H54 (cell line): ENCODE measurements at regions not wholly inside any gene's neighbourhood (a gene's known extent, or its start where the extent isn't known, plus 50 kb on each side); places are given as distances from the start of the nearest gene placed in this dataset.
A peak's percentile ranks its signal among the peaks of the same experiment; 100 is the strongest.

Experiments
- DNase-seq: peaks from one replicate; pipeline ENCODE4 v3.0.0; 2011; ENCODE audit warnings: low spot score, mixed read lengths; ENCODE audit not compliant: insufficient read length
- FAIRE-seq: peaks from 3 replicates; lab custom pipeline; 2011; peaks lifted over from hg19 to GRCh38; lab: Jason Lieb, UNC
- POLR2A ChIP-seq: IDR thresholded peaks from 2 replicates; pipeline ENCODE4 v1.6.1; 2011; ENCODE audit warnings: low read depth, mild to moderate bottlenecking, low read length

DNA sequence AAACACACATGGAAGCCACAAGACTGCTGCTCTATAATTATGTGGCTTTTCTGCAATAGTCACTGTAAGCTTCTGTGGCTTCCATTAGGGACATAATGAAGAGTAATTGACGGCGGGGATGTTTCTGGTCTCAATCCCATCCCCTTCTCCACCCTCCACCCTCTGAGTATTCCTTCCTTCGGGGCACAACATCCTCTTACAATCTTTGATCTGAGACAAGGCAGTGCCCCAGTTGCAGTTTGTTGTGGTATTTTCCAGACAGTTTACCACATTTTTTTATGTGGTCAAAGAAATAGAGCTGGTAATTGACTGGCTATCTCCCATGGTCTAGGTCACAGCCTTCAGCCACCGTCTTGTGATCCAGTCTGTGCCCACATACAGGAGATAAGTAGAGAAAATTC, 277.7 kb downstream of the NR2F1-AS1 start:
- FAIRE-seq, result no peak
- no peak for TF ChIP-seq POLR2A
- no peak for DNase-seq

DNA sequence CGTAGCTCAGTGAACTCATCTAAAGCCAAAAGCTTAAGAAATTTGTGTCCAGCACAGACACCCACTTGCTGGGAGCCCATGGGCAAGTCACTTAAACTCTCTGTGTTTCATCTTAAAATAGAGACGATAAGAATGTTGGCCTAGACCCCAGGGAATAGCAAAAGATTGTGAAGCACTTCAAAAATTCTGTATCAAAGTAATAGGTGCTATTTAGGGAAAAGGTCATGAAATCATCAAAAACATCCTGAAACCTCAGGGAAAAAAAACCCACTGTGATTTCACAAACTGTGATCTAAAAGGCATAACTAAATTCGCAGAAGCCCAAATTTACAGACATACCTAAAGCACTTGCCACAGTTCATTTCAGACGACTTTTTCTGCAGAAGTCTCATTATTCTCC, 278.3 kb downstream of the NR2F1-AS1 start:
- no peak for TF ChIP-seq POLR2A
- DNase-seq (no peak), FAIRE-seq (no peak)

DNA sequence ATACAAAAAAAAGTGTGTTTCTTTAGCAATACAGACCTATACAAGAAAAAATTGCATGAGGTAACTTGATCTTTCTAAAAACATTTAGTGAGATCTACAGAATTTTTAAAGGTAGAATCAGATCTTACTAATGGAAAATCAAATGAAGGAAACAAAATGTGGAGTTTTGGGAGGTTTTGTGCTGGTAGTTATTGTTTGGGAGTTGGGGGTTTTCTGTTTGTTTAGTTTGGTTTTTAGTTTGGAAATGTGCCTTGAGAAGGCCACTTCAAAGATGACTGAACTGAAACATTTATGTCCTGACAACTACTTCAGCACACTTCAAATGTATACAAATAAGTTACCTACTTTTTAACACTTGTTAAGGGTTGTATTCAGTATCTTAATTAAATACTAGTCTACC, 280.1 kb downstream of the NR2F1-AS1 start:
- no peak for TF ChIP-seq POLR2A
- DNase-seq, result no peak
- FAIRE-seq, result no peak

DNA sequence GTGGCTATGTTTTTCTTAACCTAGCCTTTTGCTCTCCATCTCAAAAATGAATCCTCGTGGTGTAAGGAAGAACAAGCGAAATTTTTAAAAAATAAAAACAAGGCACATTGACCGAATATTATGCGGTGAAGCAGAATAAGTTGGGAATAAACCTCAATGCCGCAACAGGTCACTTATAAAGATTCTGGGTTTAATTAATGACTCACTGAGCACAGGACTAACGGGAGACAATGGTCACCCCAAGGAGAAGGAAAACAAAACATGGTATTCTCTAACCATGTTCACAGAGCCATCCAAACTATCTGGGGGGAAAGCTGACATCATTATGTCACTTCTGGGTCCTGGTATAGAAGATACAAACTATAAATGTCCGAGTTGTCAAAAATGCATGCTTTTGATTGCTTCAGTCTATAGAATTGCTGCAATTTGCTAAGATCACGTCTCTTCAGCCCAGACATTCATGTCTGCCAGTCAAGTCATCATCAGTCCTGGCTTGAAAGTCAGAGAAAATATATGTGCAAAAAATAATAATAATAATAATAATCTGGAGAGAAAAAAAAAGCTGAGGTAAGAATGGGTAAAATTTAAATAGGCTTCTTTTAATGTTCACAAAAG, 280.6 kb downstream of the NR2F1-AS1 start:
- no peak for FAIRE-seq
- no peak for TF ChIP-seq POLR2A
- no peak for DNase-seq

DNA sequence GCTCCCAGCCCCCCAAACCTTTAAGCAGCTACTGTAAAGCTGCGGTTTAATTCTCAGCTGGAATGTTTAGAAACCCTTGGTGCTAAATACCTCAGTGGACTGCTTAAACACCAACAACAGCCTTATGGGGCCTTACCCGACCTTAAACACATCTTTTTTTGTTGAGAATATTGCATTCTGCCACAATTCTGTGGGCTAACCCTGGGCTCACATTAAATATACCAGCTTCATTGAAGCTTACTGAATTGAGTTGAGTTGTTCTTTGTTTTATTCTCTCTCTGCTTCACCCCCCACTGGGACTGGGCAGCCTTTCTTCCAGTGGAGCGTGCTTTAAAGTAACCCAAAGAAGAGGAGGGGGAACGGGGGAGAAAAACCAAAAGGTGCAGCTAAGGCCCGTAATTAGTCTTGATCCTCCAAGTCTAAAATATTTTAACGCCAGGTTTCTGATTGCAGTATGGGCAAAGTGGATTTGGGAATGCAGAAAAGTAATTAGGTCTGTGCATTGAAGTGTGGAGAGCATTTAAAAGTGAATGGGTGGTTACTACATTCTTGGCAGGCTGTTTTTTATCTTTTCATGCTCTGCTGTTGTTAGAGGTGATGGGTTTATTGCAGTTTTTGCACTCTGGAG, 281.2 kb downstream of the NR2F1-AS1 start:
- no peak for DNase-seq
- no peak for FAIRE-seq
- no peak for TF ChIP-seq POLR2A

DNA sequence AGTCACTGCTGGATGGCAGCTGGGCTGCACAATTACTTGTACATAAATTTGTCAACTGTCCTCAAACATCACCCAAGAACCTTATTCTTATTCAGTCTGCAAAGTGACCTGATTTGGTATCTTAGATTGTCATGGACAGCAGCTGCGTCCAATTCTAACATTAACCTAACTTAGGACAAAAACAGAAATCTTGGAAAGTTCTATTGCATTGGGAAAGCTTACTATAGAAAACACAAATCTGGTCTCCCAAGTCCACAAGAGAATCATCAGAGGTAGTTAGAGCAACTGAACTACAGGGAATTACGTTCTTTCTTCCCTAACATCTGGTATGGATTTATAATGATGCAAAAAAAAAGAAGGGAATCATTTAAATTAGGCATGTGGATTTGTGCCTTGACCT, 283.9 kb downstream of the NR2F1-AS1 start:
- no peak for TF ChIP-seq POLR2A
- no peak for DNase-seq
- no peak for FAIRE-seq

DNA sequence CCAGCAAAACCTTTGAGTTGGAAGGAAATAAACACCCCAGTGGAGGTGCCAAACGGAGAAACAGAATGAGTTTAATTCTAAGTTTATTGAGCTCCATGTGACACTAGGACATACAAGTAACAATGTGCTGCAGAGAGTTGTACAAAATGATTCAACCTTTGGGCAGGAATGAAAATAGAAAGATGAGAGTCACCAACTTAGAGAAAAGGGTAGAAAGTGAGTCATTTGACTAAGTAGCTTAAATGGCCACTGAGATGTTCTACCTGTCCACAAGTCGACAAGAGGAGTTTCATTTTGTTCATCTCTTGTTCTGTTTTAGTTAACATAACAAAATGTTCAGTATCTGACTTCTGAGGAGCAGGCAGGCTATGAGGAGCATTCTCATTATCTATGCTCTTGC, 284.7 kb downstream of the NR2F1-AS1 start:
- DNase-seq, result no peak
- TF ChIP-seq POLR2A, result no peak
- FAIRE-seq, result peak; percentile 70

DNA sequence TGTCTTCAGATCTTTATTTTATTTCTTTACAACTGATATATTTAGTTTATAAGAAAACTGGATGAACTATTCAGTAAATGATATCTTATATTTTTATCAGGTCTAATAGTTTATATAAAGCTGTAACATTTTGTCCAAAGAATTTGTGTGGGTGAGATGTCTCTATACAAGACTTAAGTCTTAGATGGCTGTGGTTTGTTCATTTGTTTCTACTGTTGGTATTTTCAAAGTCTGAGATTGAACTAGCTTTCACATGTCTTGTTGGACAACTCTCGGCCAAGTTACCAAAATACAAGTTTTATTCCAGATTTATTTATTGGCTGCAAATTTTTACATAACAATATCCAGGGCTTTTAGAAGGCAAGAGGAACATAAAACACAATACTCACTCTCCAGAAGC, 286.0 kb downstream of the NR2F1-AS1 start:
- FAIRE-seq, result no peak
- DNase-seq, result no peak
- no peak for TF ChIP-seq POLR2A

DNA sequence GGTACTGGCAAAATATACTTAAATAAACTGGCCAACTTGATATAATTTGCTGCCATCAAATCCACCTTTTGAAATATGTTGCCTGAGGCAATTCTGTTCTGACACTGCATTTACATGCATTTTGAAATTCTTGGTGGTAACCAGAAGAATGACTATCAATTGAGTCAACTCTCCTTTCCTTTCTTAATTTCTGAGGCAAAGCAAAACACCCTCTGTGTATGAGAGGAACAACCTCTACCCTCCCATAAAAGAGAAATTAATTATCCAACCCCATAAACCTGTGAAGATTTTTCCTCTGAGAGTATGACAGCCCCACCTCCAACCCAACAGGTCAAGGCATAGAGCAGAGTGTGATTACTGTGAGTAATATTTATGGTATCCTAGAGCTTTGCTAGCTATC, 286.8 kb downstream of the NR2F1-AS1 start:
- FAIRE-seq (peak; percentile 91), DNase-seq (no peak)
- TF ChIP-seq POLR2A, result no peak

DNA sequence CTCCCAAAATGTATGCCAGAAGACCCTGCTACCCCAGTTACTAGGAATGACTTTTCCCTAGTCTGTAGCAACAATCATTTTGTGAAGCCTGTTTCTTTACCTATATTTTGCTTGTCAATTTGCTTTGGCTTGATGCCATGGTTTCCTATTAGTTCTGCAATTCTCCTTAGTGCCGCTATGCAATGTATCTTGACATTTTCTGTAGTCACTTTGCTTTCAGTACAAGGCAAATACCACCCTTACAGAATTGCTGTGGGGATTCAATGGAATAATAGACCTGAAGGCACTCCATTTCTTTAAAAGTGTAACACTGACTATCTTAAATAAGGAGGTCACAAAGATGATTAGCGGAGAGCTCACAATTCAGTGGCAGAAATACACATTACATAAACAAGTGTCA, 291.1 kb downstream of the NR2F1-AS1 start:
- no peak for FAIRE-seq
- no peak for TF ChIP-seq POLR2A
- no peak for DNase-seq

DNA sequence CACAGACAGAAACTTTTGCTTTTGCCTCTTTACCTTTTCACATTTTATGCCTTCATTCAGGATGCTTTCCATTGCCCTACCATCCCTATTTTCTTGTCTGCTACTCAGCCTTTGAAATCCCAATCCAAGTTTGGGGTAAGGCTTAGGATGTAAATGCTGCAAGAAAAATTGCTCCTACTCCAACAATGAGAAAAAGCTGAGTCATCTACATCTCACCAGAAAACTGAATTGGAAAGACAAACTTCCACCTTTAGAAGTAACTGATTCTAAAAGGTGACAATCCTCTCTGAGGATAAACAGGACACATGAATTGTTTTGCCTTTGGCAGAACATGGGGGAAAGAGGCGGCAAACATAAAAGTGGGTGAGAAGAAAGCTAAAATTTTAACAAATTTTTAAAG, 295.6 kb downstream of the NR2F1-AS1 start:
- no peak for TF ChIP-seq POLR2A
- DNase-seq, result no peak
- FAIRE-seq, result peak; percentile 50

DNA sequence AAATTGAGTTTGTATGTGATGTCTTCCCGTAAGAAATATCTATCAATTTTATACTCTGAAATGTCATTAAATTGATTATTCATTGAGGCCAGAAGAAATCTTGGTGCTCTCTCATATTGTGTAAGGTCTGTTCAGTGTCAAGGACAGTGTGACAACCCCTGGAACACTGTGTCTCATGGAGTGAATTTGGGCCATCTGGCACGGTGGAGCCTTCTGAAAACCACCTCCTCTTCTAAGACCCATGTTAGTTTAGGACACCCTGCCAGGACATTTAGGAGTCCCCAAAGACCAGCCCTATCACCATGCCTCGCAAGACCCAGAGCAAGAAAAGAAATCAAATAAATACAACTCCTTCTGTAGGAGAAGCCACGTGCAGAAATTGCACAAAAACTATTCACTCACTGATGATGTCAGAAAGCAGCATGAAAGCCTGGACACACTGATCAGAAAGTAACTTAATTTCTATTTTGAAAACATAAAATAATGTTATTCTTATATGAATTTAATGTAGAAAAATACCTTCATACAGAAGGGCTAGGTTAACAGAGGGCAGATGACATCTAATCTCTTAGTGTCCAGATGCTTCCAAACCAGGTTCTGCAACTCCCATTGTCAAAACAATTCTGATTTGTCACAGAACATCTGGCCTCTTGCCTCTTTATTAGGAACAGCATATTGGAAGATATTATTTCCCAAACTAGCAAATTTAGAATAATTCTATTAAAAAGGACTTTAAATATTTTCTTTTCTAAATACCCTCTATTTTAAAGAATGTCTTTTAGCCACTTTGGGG, 298.8 kb downstream of the NR2F1-AS1 start:
- DNase-seq, result no peak
- no peak for FAIRE-seq
- no peak for TF ChIP-seq POLR2A

DNA sequence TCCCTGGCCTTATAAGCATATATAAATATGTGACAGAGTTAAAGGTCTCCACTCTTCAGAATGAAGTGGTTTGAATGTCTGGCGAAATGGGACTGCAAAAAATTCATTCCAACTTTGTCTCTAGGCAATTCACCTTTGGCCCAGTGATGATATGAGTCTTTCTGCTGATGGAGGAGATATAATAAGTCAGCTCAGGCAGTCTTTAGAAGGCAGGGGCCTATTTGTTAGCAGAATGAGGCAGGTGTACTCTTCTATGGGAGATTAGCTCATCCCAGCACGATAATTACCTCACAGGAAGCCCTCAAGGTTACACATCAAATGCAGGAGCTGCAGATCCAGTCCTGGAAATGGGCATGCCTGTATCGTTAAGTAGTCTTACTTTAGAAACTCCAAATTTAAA, 300.5 kb downstream of the NR2F1-AS1 start:
- DNase-seq (no peak), FAIRE-seq (no peak)
- TF ChIP-seq POLR2A, result no peak

DNA sequence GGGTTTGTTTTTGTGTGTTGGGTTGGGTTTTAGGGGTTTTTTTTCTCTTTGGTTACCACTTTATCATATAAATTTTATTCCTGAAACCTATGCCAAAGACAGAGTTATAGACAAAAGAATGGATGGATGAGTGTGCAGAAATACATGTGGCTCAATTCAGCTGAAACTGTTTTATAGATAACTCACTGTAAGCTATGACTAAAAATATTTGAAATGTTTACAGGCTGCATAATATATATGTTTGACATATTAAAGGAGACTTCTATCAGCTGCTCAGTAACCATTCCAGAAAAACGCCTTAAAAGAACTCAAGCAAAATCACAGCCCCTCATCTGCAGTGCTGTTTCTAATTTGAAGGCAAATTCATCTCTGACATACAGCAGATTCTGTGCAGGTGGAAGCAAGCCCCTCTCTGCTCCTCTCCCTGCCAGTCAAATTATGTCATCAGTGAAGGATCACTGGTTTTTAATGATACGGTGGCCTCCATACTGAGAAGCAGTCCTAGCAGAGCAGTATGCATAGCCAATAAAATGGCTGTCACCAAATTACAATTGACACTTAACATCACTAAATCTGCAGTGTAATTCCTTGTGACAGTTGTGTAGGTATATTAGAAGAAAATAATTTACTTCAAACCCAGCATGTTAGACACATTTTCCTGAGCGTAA, 301.6 kb downstream of the NR2F1-AS1 start:
- TF ChIP-seq POLR2A, result no peak
- FAIRE-seq (no peak), DNase-seq (no peak)
